Osteocyte (in vitro differentiated cells): ENCODE measurements at regions not wholly inside any gene's neighbourhood (a gene's known extent, or its start where the extent isn't known, plus 50 kb on each side); places are given as distances from the start of the nearest gene placed in this dataset.

Experiments
- DNase-seq: peaks from one replicate; pipeline ENCODE4 v3.0.0; 2021; ENCODE audit warnings: mixed read lengths; ENCODE audit not compliant: unreplicated experiment; ENCODE audit errors: extremely low spot score
- H3K27ac Mint-ChIP-seq: one replicate; pipeline ENCODE4 v1.8.0; 2021; ENCODE audit warnings: mild to moderate bottlenecking, mixed read lengths; ENCODE audit not compliant: unreplicated experiment
- H3K27me3 Mint-ChIP-seq: one replicate; pipeline ENCODE4 v1.8.0; 2021; ENCODE audit warnings: mixed read lengths; ENCODE audit not compliant: unreplicated experiment
- H3K36me3 Mint-ChIP-seq: one replicate; pipeline ENCODE4 v1.8.0; 2021; ENCODE audit warnings: mixed read lengths; ENCODE audit not compliant: unreplicated experiment
- H3K4me1 Mint-ChIP-seq: one replicate; pipeline ENCODE4 v1.8.0; 2021; ENCODE audit warnings: mixed read lengths; ENCODE audit not compliant: unreplicated experiment
- H3K4me3 Mint-ChIP-seq: one replicate; pipeline ENCODE4 v1.8.0; 2021; ENCODE audit warnings: mild to moderate bottlenecking, moderate library complexity, mixed read lengths; ENCODE audit not compliant: unreplicated experiment
- H3K9me3 Mint-ChIP-seq: one replicate; pipeline ENCODE4 v1.8.0; 2021; ENCODE audit warnings: mixed read lengths; ENCODE audit not compliant: unreplicated experiment
- CTCF ChIP-seq: fragments of 200-600 bp; sonication (generic); IDR thresholded peaks from 2 replicates; pipeline ENCODE4 v1.5.0; 2021; ENCODE audit warnings: antibody characterized with exemption, mild to moderate bottlenecking, moderate library complexity

- peaks cover 7% of the 10 kb centered on the region for H3K9me3 Mint-ChIP-seq
- no peaks in the 10 kb centered on the region for H3K36me3 Mint-ChIP-seq
- DNase-seq: no peak
- TF ChIP-seq CTCF: no peak
- H3K4me1 Mint-ChIP-seq: peaks cover 11% of the 10 kb centered on the region
- no peak overlapping the region for H3K27ac Mint-ChIP-seq
- H3K4me3 Mint-ChIP-seq: no peak overlapping the region
- H3K27me3 Mint-ChIP-seq: peaks cover 2% of the 10 kb centered on the region
These were observed 689.7 kb upstream of the CELF2 start for GRCh38 chr10:10327934-10328333.

GRCh38 chr10:10330418-10330817 lies 687.3 kb upstream of the CELF2 start:
- Mint-ChIP-seq H3K4me1 (peaks cover 6% of the 10 kb centered on the region), H3K27ac (no peak overlapping the region), H3K27me3 (peaks cover 10% of the 10 kb centered on the region), H3K9me3 (no peaks in the 10 kb centered on the region), H3K4me3 (no peak overlapping the region), H3K36me3 (no peaks in the 10 kb centered on the region)
- no peak for TF ChIP-seq CTCF
- no peak for DNase-seq

- peaks cover 29% of the 10 kb centered on the region for H3K27me3 Mint-ChIP-seq
- peaks cover 6% of the 10 kb centered on the region for H3K4me1 Mint-ChIP-seq
- no peak for DNase-seq
- no peak for TF ChIP-seq CTCF
- H3K9me3 Mint-ChIP-seq: no peaks in the 10 kb centered on the region
- H3K36me3 Mint-ChIP-seq: no peaks in the 10 kb centered on the region
- H3K4me3 Mint-ChIP-seq: no peak overlapping the region
- no peak overlapping the region for H3K27ac Mint-ChIP-seq
These were observed 684.9 kb upstream of the CELF2 start for GRCh38 chr10:10332786-10333185.

- no peak for DNase-seq
- H3K9me3 Mint-ChIP-seq: no peaks in the 10 kb centered on the region
- H3K36me3 Mint-ChIP-seq: no peaks in the 10 kb centered on the region
These were observed 684.0 kb upstream of the CELF2 start for GRCh38 chr10:10333622-10334021.

GRCh38 chr10:10338339-10338738 lies 679.3 kb upstream of the CELF2 start:
- no peak overlapping the region for H3K27ac Mint-ChIP-seq
- H3K27me3 Mint-ChIP-seq: peaks cover 39% of the 10 kb centered on the region
- H3K9me3 Mint-ChIP-seq: no peaks in the 10 kb centered on the region
- no peaks in the 10 kb centered on the region for H3K36me3 Mint-ChIP-seq
- DNase-seq: no peak
- H3K4me3 Mint-ChIP-seq: no peak overlapping the region
- no peaks in the 10 kb centered on the region for H3K4me1 Mint-ChIP-seq
- no peak for TF ChIP-seq CTCF

More at GRCh38 chr10:10333622-10334021, 684.0 kb upstream of the CELF2 start:
- H3K4me3 Mint-ChIP-seq: no peak overlapping the region
- peaks cover 6% of the 10 kb centered on the region for H3K4me1 Mint-ChIP-seq
- H3K27ac Mint-ChIP-seq: no peak overlapping the region
- H3K27me3 Mint-ChIP-seq: peaks cover 29% of the 10 kb centered on the region
- TF ChIP-seq CTCF: no peak
